OCI-LY3 (cell line): ENCODE measurements at regions not wholly inside any gene's neighbourhood (a gene's known extent, or its start where the extent isn't known, plus 50 kb on each side); places are given as distances from the start of the nearest gene placed in this dataset.

Source experiments
- H2AFZ ChIP-seq: fragments of 200-600, 300-600 bp; shearing (Covaris generic); 2 replicates; pipeline ENCODE4 v1.6.0; 2014; ENCODE audit warnings: antibody characterized with exemption, low read depth, low read length
- H3K27ac ChIP-seq: fragments of 200-600, 300-600 bp; sonication (generic); 2 replicates; pipeline ENCODE4 v1.5.1; 2014; ENCODE audit warnings: mild to moderate bottlenecking, low read length, moderate library complexity, mixed read lengths
- H3K27me3 ChIP-seq: fragments of 200-600, 300-600 bp; sonication (generic); 2 replicates; pipeline ENCODE4 v1.6.1; 2014; ENCODE audit warnings: low read depth, low read length, mixed read lengths
- H3K36me3 ChIP-seq: fragments of 200-600, 300-600 bp; sonication (generic); replicated peaks from 2 replicates; pipeline ENCODE3; 2014; ENCODE audit warnings: low read depth, low read length, mixed read lengths
- H3K4me1 ChIP-seq: fragments of 300-600, 200-600 bp; sonication (generic); 2 replicates; pipeline ENCODE4 v1.6.1; 2014; ENCODE audit warnings: low read length, mixed read lengths
- H3K4me2 ChIP-seq: fragments of 200-600, 300-600 bp; sonication (generic); 2 replicates; pipeline ENCODE4 v1.6.1; 2014; ENCODE audit warnings: low read length, mixed read lengths
- H3K4me3 ChIP-seq: fragments of 300-600, 200-600 bp; sonication (generic); 2 replicates; pipeline ENCODE4 v1.5.1; 2014; ENCODE audit warnings: antibody characterized with exemption, mild to moderate bottlenecking, low read length, moderate library complexity
- H3K79me2 ChIP-seq: fragments of 300-600, 200-600 bp; shearing (Covaris generic); 2 replicates; pipeline ENCODE4 v1.6.1; 2014; ENCODE audit warnings: mild to moderate bottlenecking, low read length, mixed read lengths
- H3K9ac ChIP-seq: fragments of 300-600, 200-600 bp; shearing (Covaris generic); 2 replicates; pipeline ENCODE4 v1.6.0; 2014; ENCODE audit warnings: mild to moderate bottlenecking, low read length, moderate library complexity
- H3K9me3 ChIP-seq: fragments of 200-600, 300-600 bp; shearing (Covaris generic); 2 replicates; pipeline ENCODE4 v1.6.1; 2014; ENCODE audit warnings: low read length, mixed read lengths; ENCODE audit not compliant: insufficient read depth
- H4K20me1 ChIP-seq: fragments of 200-600, 300-600 bp; sonication (generic); 2 replicates; pipeline ENCODE4 v1.6.1; 2016; ENCODE audit warnings: low read length, mixed read lengths; ENCODE audit not compliant: insufficient read depth
- EZH2phosphoT487 ChIP-seq: fragments of 200-600 bp; shearing (Covaris generic); IDR thresholded peaks from 2 replicates; pipeline ENCODE4 v1.6.1; 2018; ENCODE audit warnings: antibody characterized with exemption, mixed run types, low read depth
- TF ChIP-seq, protein P1 (sequence below): fragments of 200-600, 300-600 bp; sonication (generic); IDR thresholded peaks from 2 replicates; pipeline ENCODE4 v1.5.1; 2014; ENCODE audit warnings: antibody characterized with exemption, low read length, low read depth

DNA sequence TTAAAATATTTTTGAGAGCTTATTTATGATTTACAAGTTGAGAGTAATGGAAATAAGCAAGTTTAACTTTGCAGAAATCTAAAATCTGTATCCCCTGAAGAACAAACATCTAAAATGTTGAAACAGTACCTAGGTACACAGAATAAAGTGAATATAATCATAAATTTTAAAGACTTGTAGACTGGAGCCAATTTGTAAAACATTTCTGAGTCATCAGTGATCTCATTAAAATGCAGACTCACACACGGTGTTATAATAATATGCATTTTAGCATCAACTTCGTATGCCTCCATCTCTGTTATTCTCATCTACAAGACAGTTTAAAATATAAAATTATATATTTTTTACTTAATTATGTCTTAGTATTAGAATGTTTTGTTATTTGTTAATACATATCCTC is 399.5 kb upstream of the GOLIM4 start:
- Histone ChIP-seq H2AFZ (no peak overlapping the region), H3K27me3 (no peaks in the 10 kb centered on the region), H3K9ac (no peak overlapping the region), H3K4me1 (peaks cover 14% of the 10 kb centered on the region), H3K9me3 (no peaks in the 10 kb centered on the region), H4K20me1 (0 out of 2 replicates have a peak, but pooled peaks cover 6% of the 10 kb centered on the region), H3K79me2 (no peaks in the 10 kb centered on the region), H3K36me3 (no peaks in the 10 kb centered on the region), H3K4me3 (no peak overlapping the region), H3K27ac (no peak overlapping the region), H3K4me2 (no peak overlapping the region)
- TF ChIP-seq, protein P1, sequence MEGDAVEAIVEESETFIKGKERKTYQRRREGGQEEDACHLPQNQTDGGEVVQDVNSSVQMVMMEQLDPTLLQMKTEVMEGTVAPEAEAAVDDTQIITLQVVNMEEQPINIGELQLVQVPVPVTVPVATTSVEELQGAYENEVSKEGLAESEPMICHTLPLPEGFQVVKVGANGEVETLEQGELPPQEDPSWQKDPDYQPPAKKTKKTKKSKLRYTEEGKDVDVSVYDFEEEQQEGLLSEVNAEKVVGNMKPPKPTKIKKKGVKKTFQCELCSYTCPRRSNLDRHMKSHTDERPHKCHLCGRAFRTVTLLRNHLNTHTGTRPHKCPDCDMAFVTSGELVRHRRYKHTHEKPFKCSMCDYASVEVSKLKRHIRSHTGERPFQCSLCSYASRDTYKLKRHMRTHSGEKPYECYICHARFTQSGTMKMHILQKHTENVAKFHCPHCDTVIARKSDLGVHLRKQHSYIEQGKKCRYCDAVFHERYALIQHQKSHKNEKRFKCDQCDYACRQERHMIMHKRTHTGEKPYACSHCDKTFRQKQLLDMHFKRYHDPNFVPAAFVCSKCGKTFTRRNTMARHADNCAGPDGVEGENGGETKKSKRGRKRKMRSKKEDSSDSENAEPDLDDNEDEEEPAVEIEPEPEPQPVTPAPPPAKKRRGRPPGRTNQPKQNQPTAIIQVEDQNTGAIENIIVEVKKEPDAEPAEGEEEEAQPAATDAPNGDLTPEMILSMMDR: no peak
- no peak for TF ChIP-seq EZH2phosphoT487

GRCh38 chr3:168493412-168494205 is 397.9 kb upstream of the GOLIM4 start:
- H3K4me1 ChIP-seq: peaks cover 14% of the 10 kb centered on the region
- H3K27me3 ChIP-seq: no peaks in the 10 kb centered on the region
- no peaks in the 10 kb centered on the region for H3K9me3 ChIP-seq
- no peak overlapping the region for H3K4me2 ChIP-seq
- TF ChIP-seq, protein P1: no peak
- no peak for TF ChIP-seq EZH2phosphoT487
- H3K4me3 ChIP-seq: no peak overlapping the region
- H3K9ac ChIP-seq: no peak overlapping the region
- 0 out of 2 replicates have a peak, but pooled peaks cover 5% of the 10 kb centered on the region for H4K20me1 ChIP-seq
- H3K79me2 ChIP-seq: no peaks in the 10 kb centered on the region
- H2AFZ ChIP-seq: no peak overlapping the region
- no peaks in the 10 kb centered on the region for H3K36me3 ChIP-seq
- no peak overlapping the region for H3K27ac ChIP-seq

GRCh38 chr3:168490981-168491380 is 395.3 kb upstream of the GOLIM4 start:
- TF ChIP-seq, protein P1: no peak
- no peak for TF ChIP-seq EZH2phosphoT487
- Histone ChIP-seq H4K20me1 (no peaks in the 10 kb centered on the region), H3K79me2 (no peaks in the 10 kb centered on the region)

DNA sequence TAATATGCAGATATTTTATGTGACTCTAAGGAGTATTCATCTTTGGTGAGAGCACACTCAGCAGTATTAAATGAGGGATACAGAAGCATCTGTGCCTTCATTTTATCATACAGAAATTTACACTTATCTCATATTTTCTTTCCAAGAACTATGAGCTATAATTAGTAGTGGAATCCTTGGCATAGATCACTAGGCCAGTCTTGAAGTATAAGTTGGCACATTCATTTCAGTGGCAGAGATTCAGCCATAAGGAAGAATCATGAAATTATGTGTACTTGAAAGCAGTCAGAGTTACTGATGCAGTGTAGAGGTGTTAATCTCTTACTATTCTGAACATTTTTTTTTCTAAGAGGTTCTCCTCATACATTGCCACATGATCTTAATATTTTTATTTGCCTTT is 393.6 kb upstream of the GOLIM4 start:
- Histone ChIP-seq H3K4me2 (no peak overlapping the region), H3K79me2 (no peaks in the 10 kb centered on the region), H3K9me3 (no peaks in the 10 kb centered on the region), H3K27ac (no peak overlapping the region), H2AFZ (no peak overlapping the region), H3K4me1 (peaks cover 9% of the 10 kb centered on the region), H3K9ac (no peak overlapping the region), H3K27me3 (no peaks in the 10 kb centered on the region), H3K36me3 (no peaks in the 10 kb centered on the region), H4K20me1 (no peaks in the 10 kb centered on the region), H3K4me3 (no peak overlapping the region)
- no peak for TF ChIP-seq EZH2phosphoT487
- TF ChIP-seq, protein P1: no peak

More at GRCh38 chr3:168490981-168491380, 395.3 kb upstream of the GOLIM4 start:
- Histone ChIP-seq H3K27ac (no peak overlapping the region), H3K4me1 (no peaks in the 10 kb centered on the region), H3K9ac (no peak overlapping the region), H3K36me3 (no peaks in the 10 kb centered on the region), H2AFZ (no peak overlapping the region), H3K27me3 (no peaks in the 10 kb centered on the region), H3K9me3 (no peaks in the 10 kb centered on the region), H3K4me2 (no peak overlapping the region), H3K4me3 (no peak overlapping the region)
